ENCODE measurements at regions not wholly inside any gene's neighbourhood (a gene's known extent, or its start where the extent isn't known, plus 50 kb on each side); places are given as distances from the start of the nearest gene placed in this dataset.

- Histone ChIP-seq H3K9me3 (no peaks in the 10 kb centered on the region), H3K4me1 (peaks cover 0 to 4% of the 10 kb centered on the region in 2 donors), H3K36me3 (no peaks in the 10 kb centered on the region), H3K27ac (no peak overlapping the region), H3K4me3 (no peak overlapping the region), H3K27me3 (no peaks in the 10 kb centered on the region)
- no peak for DNase-seq (ENCODE audit: low spot score)
- TF ChIP-seq CTCF (IDR thresholded peaks at IDR 0.05), result no peak
These were observed 356.2 kb downstream of the UTRN start for GRCh38 chr6:144641286-144641685.

GRCh38 chr6:144644776-144645175 is 359.6 kb downstream of the UTRN start:
- no peak for DNase-seq (ENCODE audit: low spot score)
- no peaks in the 10 kb centered on the region for H3K27me3 ChIP-seq
- no peak overlapping the region for H3K4me3 ChIP-seq
- TF ChIP-seq CTCF (IDR thresholded peaks at IDR 0.05), result no peak
- H3K36me3 ChIP-seq, result no peaks in the 10 kb centered on the region
- no peaks in the 10 kb centered on the region for H3K4me1 ChIP-seq
- no peaks in the 10 kb centered on the region for H3K9me3 ChIP-seq
- H3K27ac ChIP-seq, result no peak overlapping the region

GRCh38 chr6:144646093-144647056 is 361.2 kb downstream of the UTRN start:
- no peak for TF ChIP-seq CTCF (IDR thresholded peaks at IDR 0.05)
- no peaks in the 10 kb centered on the region for H3K27me3 ChIP-seq
- no peaks in the 10 kb centered on the region for H3K4me1 ChIP-seq
- no peak for DNase-seq (ENCODE audit: low spot score)
- no peak overlapping the region for H3K4me3 ChIP-seq
- no peak overlapping the region for H3K27ac ChIP-seq
- no peaks in the 10 kb centered on the region for H3K9me3 ChIP-seq
- H3K36me3 ChIP-seq, result no peaks in the 10 kb centered on the region

DNA sequence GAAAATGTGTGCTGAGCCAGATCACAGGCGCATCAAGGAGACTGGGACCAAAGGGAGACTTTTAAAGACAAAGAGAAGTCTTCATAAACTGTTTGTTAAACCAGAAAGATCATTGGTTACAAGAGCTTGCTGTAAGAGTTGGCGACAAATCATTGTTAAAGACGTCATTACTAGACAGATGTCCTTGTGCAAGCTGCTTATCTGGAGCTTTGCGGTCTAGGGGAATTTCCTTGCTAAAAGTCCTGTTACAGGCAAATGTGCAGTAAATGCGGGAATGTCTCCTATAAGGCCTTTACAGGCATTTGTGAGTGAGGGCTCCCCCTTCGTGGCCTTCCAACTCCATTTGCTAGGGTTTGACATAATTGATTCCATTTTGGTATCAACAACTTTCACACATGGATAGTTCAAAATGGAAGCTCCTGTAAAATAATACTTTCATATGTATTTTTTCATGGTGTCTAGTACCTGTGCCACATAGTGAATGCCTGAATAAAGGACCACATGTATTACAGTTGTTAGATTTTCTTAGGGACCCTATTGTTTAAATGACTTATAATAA is 362.4 kb downstream of the UTRN start:
- no peak for TF ChIP-seq CTCF (IDR thresholded peaks at IDR 0.05)
- Histone ChIP-seq H3K36me3 (no peaks in the 10 kb centered on the region), H3K27ac (no peak overlapping the region), H3K4me1 (no peaks in the 10 kb centered on the region), H3K27me3 (no peaks in the 10 kb centered on the region), H3K4me3 (no peak overlapping the region), H3K9me3 (no peaks in the 10 kb centered on the region)
- DNase-seq (ENCODE audit: low spot score), result no peak

DNA sequence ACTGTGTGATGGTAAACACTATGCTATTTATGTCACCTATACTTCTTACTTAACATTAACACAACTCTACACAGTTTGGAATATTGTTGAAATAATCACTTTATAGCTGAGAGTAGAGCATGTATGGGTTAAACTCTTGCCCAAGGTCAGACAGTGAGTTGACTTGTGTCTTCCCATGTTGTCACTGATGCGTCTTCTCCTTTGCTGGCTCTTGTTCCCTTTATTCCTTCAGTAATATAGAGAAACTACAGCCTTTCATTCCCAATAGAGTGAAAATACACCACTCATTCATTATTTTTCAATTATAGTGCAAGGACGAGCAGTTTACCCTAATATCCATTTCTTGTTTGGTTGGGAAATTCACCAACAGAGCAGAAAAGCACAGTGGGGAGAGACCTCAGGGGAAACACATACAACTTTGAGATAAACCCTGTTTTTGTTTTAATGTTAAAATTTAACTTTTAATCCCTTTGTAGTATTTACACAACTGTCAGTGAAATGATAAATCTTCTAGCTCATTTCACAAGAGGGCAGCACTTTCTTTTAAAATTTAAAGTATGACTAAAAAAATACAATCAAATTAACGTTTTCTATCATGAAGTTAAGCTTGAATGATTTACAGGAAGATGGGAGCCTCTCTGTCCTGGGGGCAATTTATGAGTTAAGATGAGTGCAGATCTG is 363.0 kb downstream of the UTRN start:
- Histone ChIP-seq H3K27me3 (no peaks in the 10 kb centered on the region), H3K4me1 (no peaks in the 10 kb centered on the region), H3K36me3 (no peaks in the 10 kb centered on the region), H3K4me3 (no peak overlapping the region), H3K27ac (no peak overlapping the region), H3K9me3 (no peaks in the 10 kb centered on the region)
- DNase-seq (ENCODE audit: low spot score), result no peak
- TF ChIP-seq CTCF (IDR thresholded peaks at IDR 0.05), result no peak
